ENCODE measurements at regions not wholly inside any gene's neighbourhood (a gene's known extent, or its start where the extent isn't known, plus 50 kb on each side); places are given as distances from the start of the nearest gene placed in this dataset.

- H3K4me1 ChIP-seq (ENCODE audit: insufficient read depth, poor library complexity, severe bottlenecking): peaks cover 8% of the 10 kb centered on the region
- no peaks in the 10 kb centered on the region for H3K36me3 ChIP-seq (ENCODE audit: low read depth)
- no peaks in the 10 kb centered on the region for H3K9me3 ChIP-seq (ENCODE audit: severe bottlenecking)
- no peaks in the 10 kb centered on the region for H3K27me3 ChIP-seq (ENCODE audit: insufficient read depth, poor library complexity, severe bottlenecking)
- ATAC-seq (ENCODE audit: low read depth) (no peak), DNase-seq (ENCODE audit: low spot score) (no peak)
- no peak overlapping the region for H3K27ac ChIP-seq (ENCODE audit: poor library complexity, severe bottlenecking)
- H3K4me3 ChIP-seq (ENCODE audit: severe bottlenecking): no peak overlapping the region
- TF ChIP-seq, protein P1, sequence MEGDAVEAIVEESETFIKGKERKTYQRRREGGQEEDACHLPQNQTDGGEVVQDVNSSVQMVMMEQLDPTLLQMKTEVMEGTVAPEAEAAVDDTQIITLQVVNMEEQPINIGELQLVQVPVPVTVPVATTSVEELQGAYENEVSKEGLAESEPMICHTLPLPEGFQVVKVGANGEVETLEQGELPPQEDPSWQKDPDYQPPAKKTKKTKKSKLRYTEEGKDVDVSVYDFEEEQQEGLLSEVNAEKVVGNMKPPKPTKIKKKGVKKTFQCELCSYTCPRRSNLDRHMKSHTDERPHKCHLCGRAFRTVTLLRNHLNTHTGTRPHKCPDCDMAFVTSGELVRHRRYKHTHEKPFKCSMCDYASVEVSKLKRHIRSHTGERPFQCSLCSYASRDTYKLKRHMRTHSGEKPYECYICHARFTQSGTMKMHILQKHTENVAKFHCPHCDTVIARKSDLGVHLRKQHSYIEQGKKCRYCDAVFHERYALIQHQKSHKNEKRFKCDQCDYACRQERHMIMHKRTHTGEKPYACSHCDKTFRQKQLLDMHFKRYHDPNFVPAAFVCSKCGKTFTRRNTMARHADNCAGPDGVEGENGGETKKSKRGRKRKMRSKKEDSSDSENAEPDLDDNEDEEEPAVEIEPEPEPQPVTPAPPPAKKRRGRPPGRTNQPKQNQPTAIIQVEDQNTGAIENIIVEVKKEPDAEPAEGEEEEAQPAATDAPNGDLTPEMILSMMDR (IDR thresholded peaks at IDR 0.05; ENCODE audit: poor library complexity, severe bottlenecking): no peak
Measured at GRCh38 chr6:12598919-12599318, 117.6 kb upstream of the PHACTR1 start.

DNA sequence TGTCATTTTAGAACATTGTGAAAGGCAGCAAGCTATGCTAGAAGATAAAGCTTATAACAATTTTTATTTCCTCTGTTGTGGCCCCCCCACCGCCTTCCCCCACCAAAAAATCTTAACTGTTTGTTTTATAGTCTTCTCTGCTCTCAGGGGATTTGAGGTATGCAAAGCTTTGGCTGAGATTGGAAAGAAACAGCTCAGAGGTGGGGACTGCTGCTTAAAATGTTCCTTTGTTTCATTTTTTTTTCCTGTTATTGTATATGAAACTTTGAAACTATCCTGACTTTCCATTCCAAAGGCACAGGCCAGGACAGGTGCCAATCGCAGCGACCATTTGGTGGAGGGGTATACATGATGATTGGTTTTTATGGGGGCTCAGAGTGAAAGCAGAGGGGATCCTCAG is 114.7 kb upstream of the PHACTR1 start:
- no peaks in the 10 kb centered on the region for H3K36me3 ChIP-seq (ENCODE audit: low read depth)
- no peaks in the 10 kb centered on the region for H3K27me3 ChIP-seq (ENCODE audit: insufficient read depth, poor library complexity, severe bottlenecking)

DNA sequence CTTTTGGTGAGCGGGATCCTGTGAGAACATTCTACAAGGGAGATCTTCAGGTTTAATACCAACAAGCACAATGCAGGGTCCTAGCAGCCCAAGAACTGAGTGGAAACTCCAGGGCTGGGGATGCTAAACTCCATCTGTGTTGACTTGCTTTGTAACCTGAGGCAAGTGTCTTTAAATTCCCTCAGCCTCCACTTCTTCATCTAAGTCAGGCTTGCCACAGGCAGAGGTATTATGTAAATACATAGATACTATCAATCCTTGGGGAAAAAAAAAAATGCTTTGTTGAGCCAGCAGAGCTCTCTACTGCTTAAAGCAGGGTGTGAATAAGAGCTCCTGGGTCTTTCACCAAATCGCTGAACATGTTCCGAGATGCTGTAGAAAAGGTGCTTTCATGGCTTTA is 114.2 kb upstream of the PHACTR1 start:
- H3K4me3 ChIP-seq (ENCODE audit: severe bottlenecking): no peak overlapping the region
- DNase-seq (ENCODE audit: low spot score) (no peak), ATAC-seq (ENCODE audit: low read depth) (no peak)
- no peaks in the 10 kb centered on the region for H3K27me3 ChIP-seq (ENCODE audit: insufficient read depth, poor library complexity, severe bottlenecking)
- no peaks in the 10 kb centered on the region for H3K36me3 ChIP-seq (ENCODE audit: low read depth)
- H3K27ac ChIP-seq (ENCODE audit: poor library complexity, severe bottlenecking): no peak overlapping the region
- H3K9me3 ChIP-seq (ENCODE audit: severe bottlenecking): no peaks in the 10 kb centered on the region
- H3K4me1 ChIP-seq (ENCODE audit: insufficient read depth, poor library complexity, severe bottlenecking): no peaks in the 10 kb centered on the region
- TF ChIP-seq, protein P1 (IDR thresholded peaks at IDR 0.05; ENCODE audit: poor library complexity, severe bottlenecking): no peak

More for the DNA sequence above, 114.7 kb upstream of the PHACTR1 start:
- DNase-seq (ENCODE audit: low spot score): no peak
- ATAC-seq (ENCODE audit: low read depth): no peak
- H3K9me3 ChIP-seq (ENCODE audit: severe bottlenecking): no peaks in the 10 kb centered on the region
- TF ChIP-seq, protein P1 (IDR thresholded peaks at IDR 0.05; ENCODE audit: poor library complexity, severe bottlenecking): no peak
- H3K4me1 ChIP-seq (ENCODE audit: insufficient read depth, poor library complexity, severe bottlenecking): no peaks in the 10 kb centered on the region
- no peak overlapping the region for H3K27ac ChIP-seq (ENCODE audit: poor library complexity, severe bottlenecking)
- H3K4me3 ChIP-seq (ENCODE audit: severe bottlenecking): no peak overlapping the region

DNA sequence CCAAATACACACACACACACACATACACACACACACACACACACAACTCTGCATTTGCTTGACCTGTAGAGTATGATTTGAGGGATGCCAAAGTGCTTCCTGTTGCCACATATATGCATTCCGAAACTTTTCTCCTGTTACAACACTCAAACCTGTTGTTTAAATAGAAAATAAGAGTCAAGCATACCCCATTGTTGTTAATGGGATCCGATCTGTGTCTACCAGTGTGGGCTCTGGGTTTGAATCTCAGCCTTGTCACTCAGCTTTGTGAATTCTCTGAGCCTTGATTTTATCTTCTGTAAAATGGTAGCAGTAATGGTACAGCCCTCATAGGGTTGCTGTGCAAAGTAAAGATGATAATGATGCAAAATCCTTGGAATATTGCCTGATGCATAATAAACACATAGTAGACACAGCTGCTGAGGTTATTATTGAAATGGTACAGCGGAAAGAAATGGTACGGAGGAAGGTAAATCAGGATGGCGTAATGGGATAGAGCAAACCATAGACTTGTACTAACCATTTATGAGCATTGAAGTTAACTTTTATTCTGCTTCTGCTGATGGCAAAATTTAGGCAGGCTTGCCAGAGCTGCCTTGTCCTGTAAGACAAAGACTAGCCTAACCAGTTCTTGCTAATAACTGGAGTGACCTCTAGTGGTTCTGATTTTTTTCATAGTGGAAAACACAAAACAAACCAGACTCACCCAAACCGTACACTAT is 113.5 kb upstream of the PHACTR1 start:
- no peak overlapping the region for H3K27ac ChIP-seq (ENCODE audit: poor library complexity, severe bottlenecking)
- DNase-seq (ENCODE audit: low spot score) (no peak), ATAC-seq (ENCODE audit: low read depth) (peak; percentile 51)
- no peaks in the 10 kb centered on the region for H3K36me3 ChIP-seq (ENCODE audit: low read depth)
- H3K27me3 ChIP-seq (ENCODE audit: insufficient read depth, poor library complexity, severe bottlenecking): no peaks in the 10 kb centered on the region
- peaks cover 4% of the 10 kb centered on the region for H3K4me1 ChIP-seq (ENCODE audit: insufficient read depth, poor library complexity, severe bottlenecking)
- TF ChIP-seq, protein P1 (IDR thresholded peaks at IDR 0.05; ENCODE audit: poor library complexity, severe bottlenecking): peak; percentile 84
- no peak overlapping the region for H3K4me3 ChIP-seq (ENCODE audit: severe bottlenecking)
- no peaks in the 10 kb centered on the region for H3K9me3 ChIP-seq (ENCODE audit: severe bottlenecking)

DNA sequence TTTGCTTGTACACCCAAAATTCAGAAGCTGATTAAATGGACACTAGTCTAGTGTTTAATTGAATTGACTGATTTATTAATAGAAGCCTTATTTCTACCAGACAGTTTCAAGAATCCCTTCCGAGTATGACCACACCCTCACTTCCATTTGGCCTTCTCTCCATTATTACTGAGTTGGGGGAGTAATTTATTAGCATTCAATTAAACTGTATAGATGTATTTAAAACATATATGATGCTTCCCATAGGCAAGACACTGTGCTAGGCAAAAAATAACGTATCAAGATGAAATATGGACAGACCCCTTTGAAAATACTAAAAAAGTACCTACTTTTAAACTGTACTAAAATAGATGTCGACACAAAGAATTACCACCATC is 112.9 kb upstream of the PHACTR1 start:
- no peak overlapping the region for H3K27ac ChIP-seq (ENCODE audit: poor library complexity, severe bottlenecking)
- no peak for DNase-seq (ENCODE audit: low spot score)
- TF ChIP-seq, protein P1 (IDR thresholded peaks at IDR 0.05; ENCODE audit: poor library complexity, severe bottlenecking): peak; percentile 60
- H3K27me3 ChIP-seq (ENCODE audit: insufficient read depth, poor library complexity, severe bottlenecking): no peaks in the 10 kb centered on the region
- no peak for ATAC-seq (ENCODE audit: low read depth)
- no peaks in the 10 kb centered on the region for H3K36me3 ChIP-seq (ENCODE audit: low read depth)
- no peak overlapping the region for H3K4me3 ChIP-seq (ENCODE audit: severe bottlenecking)
- peaks cover 9% of the 10 kb centered on the region for H3K4me1 ChIP-seq (ENCODE audit: insufficient read depth, poor library complexity, severe bottlenecking)
- H3K9me3 ChIP-seq (ENCODE audit: severe bottlenecking): no peaks in the 10 kb centered on the region
